ENCODE measurements at regions not wholly inside any gene's neighbourhood (a gene's known extent, or its start where the extent isn't known, plus 50 kb on each side); places are given as distances from the start of the nearest gene placed in this dataset.

DNA sequence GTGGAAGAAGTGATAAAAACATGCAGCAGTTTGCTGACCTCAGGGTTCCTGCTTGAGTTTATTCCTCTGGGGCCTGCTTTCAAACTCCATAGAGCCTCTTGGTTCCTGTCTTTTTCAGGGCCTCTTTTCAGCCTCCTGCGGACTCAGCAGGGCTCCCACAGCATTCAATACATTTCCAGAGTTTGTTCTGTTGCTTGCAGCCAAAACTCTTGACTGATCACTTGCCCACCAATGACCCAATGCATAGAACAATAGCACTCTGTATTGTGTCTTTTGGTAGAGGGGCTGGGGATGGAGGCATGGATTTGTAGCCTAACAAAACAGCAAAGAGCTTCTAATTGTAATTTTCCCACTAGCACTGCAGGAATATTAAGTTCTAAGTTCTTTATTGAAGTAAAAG, 50.8 kb upstream of the CREB5 start:
- DNase-seq (ENCODE audit: low read depth in 2 of 2): no peak

DNA sequence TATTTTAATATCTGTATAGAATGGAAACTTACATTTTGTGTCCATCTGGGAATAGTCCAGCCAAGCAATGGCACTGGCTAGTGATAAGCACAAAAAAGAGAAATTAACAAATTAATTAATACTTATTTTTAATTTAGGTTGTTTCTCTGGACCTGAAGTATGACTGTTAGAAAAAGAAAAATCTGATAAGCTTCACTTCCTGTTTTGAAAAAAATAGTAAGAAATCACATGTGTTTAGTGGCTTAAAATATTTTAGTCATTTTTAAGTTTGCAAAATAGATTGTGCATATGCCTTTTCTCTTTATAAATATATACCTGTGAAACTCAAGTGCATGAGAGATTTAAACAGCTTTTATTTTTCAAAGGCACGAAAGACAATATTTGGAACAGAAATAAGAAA, 50.1 kb upstream of the CREB5 start:
- no peak for DNase-seq (ENCODE audit: low read depth in 2 of 2)
